GM21528 (cell line): ENCODE measurements at regions not wholly inside any gene's neighbourhood (a gene's known extent, or its start where the extent isn't known, plus 50 kb on each side); places are given as distances from the start of the nearest gene placed in this dataset.

Experiments used
- ATAC-seq: cut with Tn5 transposase; IDR thresholded peaks from one replicate; pipeline ENCODE4 v1.9.1; 2021; ENCODE audit warnings: mild to moderate bottlenecking, moderate library complexity; ENCODE audit not compliant: unreplicated experiment, low FRiP score

GRCh38 chr22:49088801-49089791 lies 738.6 kb downstream of the BRD1 start:
- no peak for ATAC-seq

GRCh38 chr22:49087716-49088601 lies 739.7 kb downstream of the BRD1 start:
- no peak for ATAC-seq

- ATAC-seq = no peak
Observed at GRCh38 chr22:49087198-49087597, 740.5 kb downstream of the BRD1 start.

- ATAC-seq = no peak
Observed at GRCh38 chr22:49086606-49087157, 741.0 kb downstream of the BRD1 start.

GRCh38 chr22:49086181-49086580 lies 741.5 kb downstream of the BRD1 start:
- no peak for ATAC-seq

GRCh38 chr22:49084206-49084605 lies 743.5 kb downstream of the BRD1 start:
- ATAC-seq = no peak

- no peak for ATAC-seq
Observed at GRCh38 chr22:49083607-49084006, 744.1 kb downstream of the BRD1 start.

GRCh38 chr22:49082451-49082850 lies 745.2 kb downstream of the BRD1 start:
- ATAC-seq = no peak

- no peak for ATAC-seq
Observed at GRCh38 chr22:49081926-49082325, 745.7 kb downstream of the BRD1 start.

GRCh38 chr22:49081261-49081666 lies 746.4 kb downstream of the BRD1 start:
- ATAC-seq = no peak

- ATAC-seq = no peak
Observed at GRCh38 chr22:49080631-49081030, 747.0 kb downstream of the BRD1 start.

GRCh38 chr22:49079743-49080500 lies 747.8 kb downstream of the BRD1 start:
- no peak for ATAC-seq

- no peak for ATAC-seq
Observed at GRCh38 chr22:49079027-49079725, 748.5 kb downstream of the BRD1 start.

- ATAC-seq = no peak
Observed at GRCh38 chr22:49078076-49078710, 749.5 kb downstream of the BRD1 start.

GRCh38 chr22:49077586-49077985 lies 750.1 kb downstream of the BRD1 start:
- ATAC-seq = no peak

GRCh38 chr22:49077036-49077393 lies 750.7 kb downstream of the BRD1 start:
- ATAC-seq = no peak

GRCh38 chr22:49076300-49077035 lies 751.2 kb downstream of the BRD1 start:
- no peak for ATAC-seq

- no peak for ATAC-seq
Observed at GRCh38 chr22:49075150-49075549, 752.5 kb downstream of the BRD1 start.
